ENCODE measurements at regions not wholly inside any gene's neighbourhood (a gene's known extent, or its start where the extent isn't known, plus 50 kb on each side); places are given as distances from the start of the nearest gene placed in this dataset.

DNA sequence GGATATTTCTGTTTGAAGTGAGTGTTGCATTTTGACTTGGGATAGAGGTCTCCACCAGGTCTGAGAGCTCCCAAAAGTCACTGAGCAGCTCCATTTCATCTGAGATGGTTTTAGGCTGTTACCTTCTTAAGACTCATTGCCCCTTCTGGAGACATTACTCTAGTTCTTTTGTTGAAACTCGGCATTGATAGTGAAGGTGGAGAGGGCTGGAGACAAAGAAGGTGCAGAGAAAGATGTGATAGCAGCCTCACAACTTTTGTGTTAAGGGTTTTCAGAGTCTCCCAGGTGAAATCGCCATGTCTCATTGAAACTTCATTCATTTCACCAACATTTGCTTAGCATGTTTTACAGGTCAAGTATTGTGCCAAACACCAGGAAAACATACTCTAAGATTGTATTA is 219.6 kb downstream of the INSIG2 start:
- Histone ChIP-seq H3K4me1 (no peaks in the 10 kb centered on the region), H3K4me3 (replicated peaks in 1 of 3) (no peak overlapping the region), H3K36me3 (no peaks in the 10 kb centered on the region), H3K27me3 (no peaks in the 10 kb centered on the region), H3K27ac (no peak overlapping the region), H3K9me3 (no peaks in the 10 kb centered on the region)
- WGBS, 2 donors, result 86 to 88% methylated on average over 2 of the region's 2 CpGs
- DNase-seq, result no peak
- TF ChIP-seq, protein P1, sequence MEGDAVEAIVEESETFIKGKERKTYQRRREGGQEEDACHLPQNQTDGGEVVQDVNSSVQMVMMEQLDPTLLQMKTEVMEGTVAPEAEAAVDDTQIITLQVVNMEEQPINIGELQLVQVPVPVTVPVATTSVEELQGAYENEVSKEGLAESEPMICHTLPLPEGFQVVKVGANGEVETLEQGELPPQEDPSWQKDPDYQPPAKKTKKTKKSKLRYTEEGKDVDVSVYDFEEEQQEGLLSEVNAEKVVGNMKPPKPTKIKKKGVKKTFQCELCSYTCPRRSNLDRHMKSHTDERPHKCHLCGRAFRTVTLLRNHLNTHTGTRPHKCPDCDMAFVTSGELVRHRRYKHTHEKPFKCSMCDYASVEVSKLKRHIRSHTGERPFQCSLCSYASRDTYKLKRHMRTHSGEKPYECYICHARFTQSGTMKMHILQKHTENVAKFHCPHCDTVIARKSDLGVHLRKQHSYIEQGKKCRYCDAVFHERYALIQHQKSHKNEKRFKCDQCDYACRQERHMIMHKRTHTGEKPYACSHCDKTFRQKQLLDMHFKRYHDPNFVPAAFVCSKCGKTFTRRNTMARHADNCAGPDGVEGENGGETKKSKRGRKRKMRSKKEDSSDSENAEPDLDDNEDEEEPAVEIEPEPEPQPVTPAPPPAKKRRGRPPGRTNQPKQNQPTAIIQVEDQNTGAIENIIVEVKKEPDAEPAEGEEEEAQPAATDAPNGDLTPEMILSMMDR (IDR thresholded peaks at IDR 0.05), result no peak
- no peak for TF ChIP-seq POLR2A (IDR thresholded peaks at IDR 0.05)
- intact Hi-C loops (cut with DNase I), result no loop called here

DNA sequence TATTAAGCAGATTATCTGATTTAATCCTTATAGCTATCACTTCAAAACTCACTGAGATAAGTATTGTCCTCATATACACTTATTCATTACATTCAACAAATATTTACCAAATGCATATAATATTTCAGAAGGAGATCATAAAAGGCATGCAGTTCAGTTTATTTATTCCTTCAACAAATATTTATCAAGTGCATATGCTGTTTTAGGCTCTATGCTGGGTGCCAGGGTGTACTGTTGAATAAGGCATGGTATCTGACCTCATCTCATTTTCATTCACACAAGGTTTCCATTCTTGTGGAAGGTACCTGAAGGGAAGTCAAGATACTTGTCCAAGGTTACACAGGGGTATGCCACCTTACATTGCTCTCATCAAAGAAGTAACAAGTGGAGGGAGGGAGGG is 213.0 kb downstream of the INSIG2 start:
- intact Hi-C loops (cut with DNase I), result no loop called here
- no peaks in the 10 kb centered on the region for H3K36me3 ChIP-seq
- TF ChIP-seq, protein P1 (IDR thresholded peaks at IDR 0.05), result no peak
- no peak for TF ChIP-seq POLR2A (IDR thresholded peaks at IDR 0.05)
- H3K27me3 ChIP-seq, result no peaks in the 10 kb centered on the region
- H3K9me3 ChIP-seq, result no peaks in the 10 kb centered on the region
- no peak for DNase-seq
- H3K4me3 ChIP-seq (replicated peaks in 1 of 3), result no peak overlapping the region
- H3K27ac ChIP-seq, result no peak overlapping the region
- H3K4me1 ChIP-seq, result no peaks in the 10 kb centered on the region

DNA sequence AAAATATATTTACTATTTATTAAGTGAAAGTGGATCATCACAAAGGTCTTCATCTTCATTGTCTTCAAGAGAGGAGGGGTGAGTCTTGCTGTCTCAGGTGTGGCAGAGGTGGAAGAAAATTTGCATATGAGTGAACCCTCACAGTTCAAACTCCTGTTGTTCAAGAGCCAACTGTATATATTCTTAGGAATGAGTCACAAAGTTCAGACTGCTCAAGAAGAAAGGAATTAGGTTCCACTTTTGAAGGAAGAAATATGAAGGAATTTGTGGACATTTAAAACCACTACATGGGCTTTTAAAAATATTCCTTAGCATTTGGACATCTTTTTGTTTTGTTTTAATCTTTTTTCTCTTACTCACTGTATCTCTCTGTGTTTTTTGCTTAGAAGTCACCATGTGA is 212.6 kb downstream of the INSIG2 start:
- Histone ChIP-seq H3K9me3 (no peaks in the 10 kb centered on the region), H3K36me3 (no peaks in the 10 kb centered on the region), H3K4me1 (no peaks in the 10 kb centered on the region), H3K27ac (no peak overlapping the region), H3K4me3 (replicated peaks in 1 of 3) (no peak overlapping the region), H3K27me3 (no peaks in the 10 kb centered on the region)
- no peak for TF ChIP-seq POLR2A (IDR thresholded peaks at IDR 0.05)
- TF ChIP-seq, protein P1 (IDR thresholded peaks at IDR 0.05), result no peak
- DNase-seq, result no peak
- intact Hi-C loops (cut with DNase I), result no loop called here

DNA sequence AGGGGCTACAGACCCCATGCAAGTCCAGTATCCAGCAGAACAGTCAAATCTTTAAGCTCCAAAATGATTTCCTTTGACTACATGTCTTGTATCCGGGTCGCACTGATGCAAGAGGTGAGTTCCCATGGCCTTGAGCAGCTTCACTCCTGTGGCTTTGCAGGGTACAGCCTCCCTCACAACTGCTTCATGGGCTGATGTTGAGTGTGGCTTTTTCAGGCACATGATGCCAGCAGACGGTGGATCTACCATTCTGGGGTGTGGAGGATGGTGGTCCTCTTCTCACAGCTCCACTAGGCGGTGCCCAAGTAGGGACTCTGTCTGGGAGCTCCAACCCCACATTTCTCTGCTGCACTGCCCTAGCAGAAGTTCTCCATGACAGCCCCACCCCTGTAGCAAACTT is 208.4 kb downstream of the INSIG2 start:
- no peaks in the 10 kb centered on the region for H3K9me3 ChIP-seq
- H3K36me3 ChIP-seq, result no peaks in the 10 kb centered on the region
- intact Hi-C loops (cut with DNase I), result no loop called here
- no peaks in the 10 kb centered on the region for H3K4me1 ChIP-seq
- no peak for DNase-seq
- no peaks in the 10 kb centered on the region for H3K27me3 ChIP-seq
- H3K4me3 ChIP-seq (replicated peaks in 1 of 3), result no peak overlapping the region
- no peak overlapping the region for H3K27ac ChIP-seq
- 77 to 87% methylated on average over 3 to 4 of the region's 4 CpGs for WGBS, 2 donors
- TF ChIP-seq, protein P1 (IDR thresholded peaks at IDR 0.05), result no peak
- TF ChIP-seq POLR2A (IDR thresholded peaks at IDR 0.05), result no peak

DNA sequence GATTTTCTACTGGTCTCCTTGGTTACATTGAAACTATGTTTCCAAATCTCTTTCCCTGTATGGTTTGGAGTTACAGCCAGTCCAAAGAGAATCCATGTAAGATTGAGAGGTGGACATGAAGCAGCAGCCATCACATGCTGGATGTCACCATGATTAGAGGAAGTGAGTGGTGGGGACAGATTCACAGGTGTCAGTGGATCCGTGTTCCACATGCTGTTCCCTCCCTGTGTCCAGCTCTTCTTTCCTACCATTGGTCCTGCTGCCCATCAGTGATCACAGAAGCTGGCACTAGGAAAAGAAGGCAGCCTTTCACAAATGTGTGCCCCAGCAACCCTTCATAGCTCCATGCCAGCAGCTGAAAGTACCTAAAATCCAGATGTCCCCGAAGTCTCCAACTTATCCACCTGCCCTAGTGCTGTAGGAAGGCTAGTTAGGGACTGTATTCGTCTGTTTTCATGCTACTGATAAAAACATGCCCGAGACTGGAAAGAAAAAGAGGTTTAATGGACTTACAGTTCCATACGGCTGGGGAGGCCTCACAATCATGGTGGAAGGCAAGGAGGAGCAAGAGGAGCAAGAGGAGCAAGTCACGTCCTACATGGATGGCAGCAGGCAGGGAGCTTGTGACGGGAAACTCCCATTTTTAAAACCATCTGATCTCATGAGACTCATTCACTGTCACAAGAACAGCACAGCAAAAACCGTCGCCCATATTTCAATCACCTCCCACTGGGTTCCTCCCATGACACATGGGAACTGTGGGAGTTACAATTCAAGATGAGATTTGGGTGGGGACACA is 207.5 kb downstream of the INSIG2 start:
- Histone ChIP-seq H3K27ac (no peak overlapping the region), H3K9me3 (no peaks in the 10 kb centered on the region), H3K27me3 (no peaks in the 10 kb centered on the region), H3K4me3 (replicated peaks in 1 of 3) (no peak overlapping the region), H3K4me1 (no peaks in the 10 kb centered on the region), H3K36me3 (no peaks in the 10 kb centered on the region)
- TF ChIP-seq, protein P1 (IDR thresholded peaks at IDR 0.05), result no peak
- no peak for TF ChIP-seq POLR2A (IDR thresholded peaks at IDR 0.05)
- no peak for DNase-seq
- intact Hi-C loops (cut with DNase I), result no loop called here
- WGBS, 2 donors, result 81 to 82% methylated on average over 9 of the region's 9 CpGs

Data from thyroid gland (tissue), 4 donors.